CD14-positive monocyte (primary cell): ENCODE measurements at regions not wholly inside any gene's neighbourhood (a gene's known extent, or its start where the extent isn't known, plus 50 kb on each side); places are given as distances from the start of the nearest gene placed in this dataset.

Experiments used
- DNase-seq, 3 donors: peaks; one replicate each; pipeline ENCODE4 v3.0.0-alpha.2; 2011 to 2022
- H2AFZ ChIP-seq: 2 replicates; pipeline ENCODE4 v1.6.0; 2012; ENCODE audit warnings: mild to moderate bottlenecking, low read depth, low read length, inconsistent platforms; ENCODE audit not compliant: insufficient read depth, poor library complexity, severe bottlenecking
- H3K27ac ChIP-seq, 2 donors: 1 replicate in 1 of 2; 2 replicates in 1 of 2; pipeline ENCODE4 v1.5.1; 2012 to 2013; ENCODE audit warnings: low read length in 2 of 2, control low read depth in 1 of 2, inconsistent platforms in 1 of 2, low read depth in 1 of 2, mild to moderate bottlenecking in 1 of 2
- H3K27me3 ChIP-seq, 2 donors: one replicate each; pipeline versions ENCODE4 v1.6.0 to v1.6.1; 2011 to 2013; ENCODE audit warnings: low read length in 2 of 2; ENCODE audit not compliant: control insufficient read depth in 2 of 2, insufficient read depth in 2 of 2
- H3K36me3 ChIP-seq, 2 donors: replicated peaks in 1 of 2; 1 replicate in 1 of 2; 2 replicates in 1 of 2; pipeline versions ENCODE4 v1.5.1 to v1.6.1; 2012 to 2013; ENCODE audit warnings: low read length in 2 of 2, control low read depth in 1 of 2, inconsistent platforms in 1 of 2, mild to moderate bottlenecking in 1 of 2; ENCODE audit not compliant: insufficient read depth in 2 of 2, control insufficient read depth in 1 of 2
- H3K4me1 ChIP-seq, 2 donors: 1 replicate in 1 of 2; 2 replicates in 1 of 2; pipeline versions ENCODE4 v1.5.1 to v1.6.1; 2012 to 2013; ENCODE audit warnings: low read length in 2 of 2, control low read depth in 1 of 2, inconsistent platforms in 1 of 2, mild to moderate bottlenecking in 1 of 2, moderate library complexity in 1 of 2; ENCODE audit not compliant: insufficient read depth in 2 of 2, control insufficient read depth in 1 of 2
- H3K4me2 ChIP-seq: replicated peaks from 2 replicates; pipeline ENCODE3; 2012; ENCODE audit warnings: low read length, moderate library complexity, mild to moderate bottlenecking; ENCODE audit not compliant: poor library complexity, severe bottlenecking; ENCODE audit errors: extremely low read depth
- H3K4me3 ChIP-seq, 3 experiments: fragments of 200-600 bp in 1 of 3; sonication (generic) in 1 of 3; replicated peaks in 1 of 3; 1 replicate in 2 of 3; 2 replicates in 1 of 3; pipeline ENCODE4 v1.5.1; 2011 to 2013; ENCODE audit warnings: low read length in 3 of 3, mild to moderate bottlenecking in 3 of 3, control low read depth in 2 of 3, low read depth in 2 of 3, inconsistent platforms in 1 of 3, moderate library complexity in 1 of 3
- H3K79me2 ChIP-seq: 2 replicates; pipeline ENCODE4 v1.6.0; 2012; ENCODE audit warnings: mild to moderate bottlenecking, control low read depth, inconsistent platforms, low read length, moderate library complexity; ENCODE audit not compliant: insufficient read depth
- H3K9ac ChIP-seq: 2 replicates; pipeline ENCODE4 v1.6.0; 2017; ENCODE audit warnings: low read length, mild to moderate bottlenecking; ENCODE audit not compliant: insufficient read depth, poor library complexity, severe bottlenecking
- H3K9me3 ChIP-seq, 2 donors: replicated peaks in 1 of 2; 1 replicate in 1 of 2; 2 replicates in 1 of 2; pipeline versions ENCODE4 v1.5.1 to v1.6.1; 2012 to 2013; ENCODE audit warnings: low read length in 2 of 2, control low read depth in 1 of 2; ENCODE audit not compliant: control insufficient read depth in 1 of 2, insufficient read depth in 1 of 2
- H4K20me1 ChIP-seq: 2 replicates; pipeline ENCODE4 v1.6.0; 2012; ENCODE audit warnings: mild to moderate bottlenecking, low read length, control low read depth, moderate library complexity; ENCODE audit not compliant: insufficient read depth
- H3K27ac Mint-ChIP-seq, 7 donors: one replicate each; pipeline ENCODE4 v1.8.0; 2020; ENCODE audit warnings: mild to moderate bottlenecking in 7 of 7, mixed read lengths in 7 of 7, moderate library complexity in 6 of 7, inconsistent platforms in 2 of 7
- H3K27me3 Mint-ChIP-seq, 3 donors: one replicate each; pipeline ENCODE4 v1.8.0; 2021 to 2022; ENCODE audit warnings: low read depth in 3 of 3, mild to moderate bottlenecking in 3 of 3, mixed read lengths in 3 of 3, moderate library complexity in 3 of 3, inconsistent platforms in 1 of 3
- H3K36me3 Mint-ChIP-seq, 2 donors: one replicate each; pipeline ENCODE4 v1.8.0; 2020; ENCODE audit warnings: mixed read lengths in 2 of 2, inconsistent platforms in 1 of 2, mild to moderate bottlenecking in 1 of 2
- H3K4me1 Mint-ChIP-seq: one replicate; pipeline ENCODE4 v1.8.0; 2020; ENCODE audit warnings: mild to moderate bottlenecking, mixed read lengths
- H3K4me3 Mint-ChIP-seq, 2 donors: one replicate each; pipeline ENCODE4 v1.8.0; 2020; ENCODE audit warnings: mild to moderate bottlenecking in 2 of 2, mixed read lengths in 2 of 2, moderate library complexity in 1 of 2
- H3K9me3 Mint-ChIP-seq, 7 donors: one replicate each; pipeline ENCODE4 v1.8.0; 2020 to 2022; ENCODE audit warnings: mixed read lengths in 7 of 7, mild to moderate bottlenecking in 6 of 7, moderate library complexity in 6 of 7, inconsistent platforms in 2 of 7
- WGBS: methylation state at CpG from one replicate; pipeline ENCODE4 v1.1.5; 2013; ENCODE audit warnings: missing lambda C conversion rate; ENCODE audit not compliant: insufficient coverage; 5-methylcytosine and 5-hydroxymethylcytosine counted together
- intact Hi-C, 2 donors: fragments of 100-400 bp; cut with micrococcal nuclease; formaldehyde crosslinking; loops; one replicate each; pipeline versions ENCODE4 v1.15.0 to v1.15.1; 2023
- TF ChIP-seq, protein P1 (sequence below): fragments of 200-600 bp; IDR thresholded peaks from one replicate; pipeline ENCODE4 v1.8.0; 2022; ENCODE audit warnings: antibody characterized with exemption, mild to moderate bottlenecking

DNA sequence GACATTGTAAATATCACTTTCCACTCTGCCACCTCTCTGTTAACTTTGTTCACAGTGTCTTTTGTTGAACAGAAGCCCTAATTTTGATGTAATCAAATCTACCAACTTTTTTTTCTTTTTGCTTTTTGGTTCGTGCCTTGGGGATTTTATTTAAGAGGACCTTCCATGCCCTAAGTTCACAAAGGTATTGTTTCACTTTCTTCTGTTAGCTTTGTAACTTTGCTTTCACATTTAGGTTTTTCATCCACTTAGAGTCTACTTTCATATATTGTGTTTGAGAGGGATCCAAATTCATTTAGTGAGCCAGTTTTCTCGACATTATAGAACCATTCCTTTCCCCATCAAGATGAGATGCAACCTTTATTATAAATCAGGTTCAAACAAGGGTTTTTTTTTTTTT, 275.7 kb upstream of the CRY1 start:
- TF ChIP-seq, protein P1, sequence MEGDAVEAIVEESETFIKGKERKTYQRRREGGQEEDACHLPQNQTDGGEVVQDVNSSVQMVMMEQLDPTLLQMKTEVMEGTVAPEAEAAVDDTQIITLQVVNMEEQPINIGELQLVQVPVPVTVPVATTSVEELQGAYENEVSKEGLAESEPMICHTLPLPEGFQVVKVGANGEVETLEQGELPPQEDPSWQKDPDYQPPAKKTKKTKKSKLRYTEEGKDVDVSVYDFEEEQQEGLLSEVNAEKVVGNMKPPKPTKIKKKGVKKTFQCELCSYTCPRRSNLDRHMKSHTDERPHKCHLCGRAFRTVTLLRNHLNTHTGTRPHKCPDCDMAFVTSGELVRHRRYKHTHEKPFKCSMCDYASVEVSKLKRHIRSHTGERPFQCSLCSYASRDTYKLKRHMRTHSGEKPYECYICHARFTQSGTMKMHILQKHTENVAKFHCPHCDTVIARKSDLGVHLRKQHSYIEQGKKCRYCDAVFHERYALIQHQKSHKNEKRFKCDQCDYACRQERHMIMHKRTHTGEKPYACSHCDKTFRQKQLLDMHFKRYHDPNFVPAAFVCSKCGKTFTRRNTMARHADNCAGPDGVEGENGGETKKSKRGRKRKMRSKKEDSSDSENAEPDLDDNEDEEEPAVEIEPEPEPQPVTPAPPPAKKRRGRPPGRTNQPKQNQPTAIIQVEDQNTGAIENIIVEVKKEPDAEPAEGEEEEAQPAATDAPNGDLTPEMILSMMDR = no peak
- Histone ChIP-seq H3K4me3 (peak overlapping the region in 1 of 3 experiments; percentile 16), H4K20me1 (no peaks in the 10 kb centered on the region), H3K9ac (no peak overlapping the region), H3K36me3 (no peaks in the 10 kb centered on the region), H3K27me3 (no peaks in the 10 kb centered on the region), H3K4me2 (peak overlapping the region; percentile 50), H3K4me1 (peaks cover 57 to 59% of the 10 kb centered on the region in 2 donors), H3K27ac (no peak overlapping the region), H3K79me2 (no peaks in the 10 kb centered on the region), H2AFZ (no peak overlapping the region), H3K9me3 (no peaks in the 10 kb centered on the region)
- H3K27me3 Mint-ChIP-seq = peaks cover 0 to 6% (median 1%) of the 10 kb centered on the region in 3 donors
- peak overlapping the region; percentile 47 to 88 for H3K4me3 Mint-ChIP-seq
- H3K36me3 Mint-ChIP-seq = no peaks in the 10 kb centered on the region
- peak overlapping the region in 4 of 7 donors; percentile 2 to 67 (median 47) for H3K27ac Mint-ChIP-seq
- intact Hi-C loops = no loop called here
- no CpG with 5 or more reads among the region's 2 CpGs for WGBS
- H3K4me1 Mint-ChIP-seq = peaks cover 56% of the 10 kb centered on the region
- DNase-seq = no peak
- H3K9me3 Mint-ChIP-seq = peaks cover 0 to 2% (median 0%) of the 10 kb centered on the region in 7 donors

DNA sequence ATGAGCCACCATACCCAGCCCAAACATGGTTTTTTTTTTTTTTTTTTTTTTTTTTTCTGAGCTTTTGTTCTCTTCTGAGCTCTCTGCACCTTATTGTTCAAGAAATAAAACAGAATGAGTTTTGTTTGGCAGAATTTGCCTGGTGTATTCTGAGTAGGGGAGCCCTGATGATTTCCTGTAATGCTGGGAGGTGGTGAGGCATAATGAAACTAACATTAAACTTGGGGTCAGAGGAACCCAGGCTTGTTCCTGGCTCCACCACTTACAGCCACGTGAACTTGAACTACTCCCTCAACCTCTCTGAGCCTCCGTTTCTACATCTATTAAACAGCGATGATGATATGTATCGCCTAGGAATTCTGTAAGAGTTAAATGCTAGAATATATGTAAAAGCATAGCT, 276.3 kb upstream of the CRY1 start:
- Mint-ChIP-seq H3K4me1 (peaks cover 62% of the 10 kb centered on the region), H3K27ac (peak overlapping the region in 3 of 7 donors; percentile 44 to 67 (median 67)), H3K4me3 (no peak overlapping the region), H3K36me3 (no peaks in the 10 kb centered on the region), H3K27me3 (peaks cover 0 to 6% (median 1%) of the 10 kb centered on the region in 3 donors), H3K9me3 (no peaks in the 10 kb centered on the region)
- H3K27me3 ChIP-seq = no peaks in the 10 kb centered on the region
- no peak overlapping the region for H3K4me3 ChIP-seq
- H3K9ac ChIP-seq = no peak overlapping the region
- intact Hi-C loops = no loop called here
- H2AFZ ChIP-seq = no peak overlapping the region
- peak in 1 of 3 donors; percentile 31 for DNase-seq
- no peaks in the 10 kb centered on the region for H3K79me2 ChIP-seq
- TF ChIP-seq, protein P1 = no peak
- no peak overlapping the region for H3K4me2 ChIP-seq
- WGBS = no CpG with 5 or more reads among the region's 4 CpGs
- H4K20me1 ChIP-seq = no peaks in the 10 kb centered on the region
- peaks cover 64 to 66% of the 10 kb centered on the region in 2 donors for H3K4me1 ChIP-seq
- no peaks in the 10 kb centered on the region for H3K9me3 ChIP-seq
- no peak overlapping the region for H3K27ac ChIP-seq
- H3K36me3 ChIP-seq = no peaks in the 10 kb centered on the region
